ENCODE measurements at regions not wholly inside any gene's neighbourhood (a gene's known extent, or its start where the extent isn't known, plus 50 kb on each side); places are given as distances from the start of the nearest gene placed in this dataset.

DNA sequence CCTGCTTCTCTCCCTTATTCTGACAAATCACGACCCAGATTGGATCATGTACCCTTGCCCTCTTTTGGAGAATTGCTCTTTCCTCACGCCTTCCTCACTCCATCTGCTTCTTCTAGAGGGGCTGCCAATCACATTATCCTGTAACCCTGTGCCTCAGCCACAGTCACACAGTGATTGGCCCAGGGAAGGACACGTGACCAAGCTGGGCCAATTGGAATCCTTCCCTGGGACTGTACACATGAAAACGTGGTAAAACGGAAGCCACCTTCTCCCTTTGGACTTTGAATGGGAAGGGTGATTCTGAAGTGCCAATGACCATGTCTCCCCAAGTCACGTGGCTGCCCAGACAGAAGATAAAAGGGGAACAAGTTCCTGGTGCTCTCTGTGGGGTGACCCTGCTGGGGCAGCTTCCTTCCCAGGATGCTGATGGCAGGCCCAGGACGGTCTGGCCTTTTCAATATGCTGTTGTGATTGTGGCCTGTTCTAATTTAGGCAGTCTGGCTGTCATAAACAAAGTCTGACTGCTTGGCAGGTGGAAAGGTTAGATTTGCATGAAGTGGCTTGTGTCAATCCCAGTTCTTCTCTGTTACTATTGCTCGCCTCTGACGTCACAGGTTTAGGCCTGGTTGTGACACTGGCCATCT lies 92.9 kb downstream of the UBIAD1 start:
- H3K27ac ChIP-seq, result no peak overlapping the region
- no peak overlapping the region for H3K4me3 ChIP-seq (ENCODE audit: low read depth, low read length)
- TF ChIP-seq, protein P1, sequence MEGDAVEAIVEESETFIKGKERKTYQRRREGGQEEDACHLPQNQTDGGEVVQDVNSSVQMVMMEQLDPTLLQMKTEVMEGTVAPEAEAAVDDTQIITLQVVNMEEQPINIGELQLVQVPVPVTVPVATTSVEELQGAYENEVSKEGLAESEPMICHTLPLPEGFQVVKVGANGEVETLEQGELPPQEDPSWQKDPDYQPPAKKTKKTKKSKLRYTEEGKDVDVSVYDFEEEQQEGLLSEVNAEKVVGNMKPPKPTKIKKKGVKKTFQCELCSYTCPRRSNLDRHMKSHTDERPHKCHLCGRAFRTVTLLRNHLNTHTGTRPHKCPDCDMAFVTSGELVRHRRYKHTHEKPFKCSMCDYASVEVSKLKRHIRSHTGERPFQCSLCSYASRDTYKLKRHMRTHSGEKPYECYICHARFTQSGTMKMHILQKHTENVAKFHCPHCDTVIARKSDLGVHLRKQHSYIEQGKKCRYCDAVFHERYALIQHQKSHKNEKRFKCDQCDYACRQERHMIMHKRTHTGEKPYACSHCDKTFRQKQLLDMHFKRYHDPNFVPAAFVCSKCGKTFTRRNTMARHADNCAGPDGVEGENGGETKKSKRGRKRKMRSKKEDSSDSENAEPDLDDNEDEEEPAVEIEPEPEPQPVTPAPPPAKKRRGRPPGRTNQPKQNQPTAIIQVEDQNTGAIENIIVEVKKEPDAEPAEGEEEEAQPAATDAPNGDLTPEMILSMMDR (IDR thresholded peaks at IDR 0.05; ENCODE audit: low read depth, low read length, missing control alignments), result no peak
- no peaks in the 10 kb centered on the region for H3K27me3 ChIP-seq (replicated peaks)
- in situ Hi-C loops (cut with HindIII; ENCODE audit: low pct_ligation_motif_present, low sequenced_read_pairs), result no loop called here
- H3K36me3 ChIP-seq (replicated peaks), result no peaks in the 10 kb centered on the region
- no peak for DNase-seq

DNA sequence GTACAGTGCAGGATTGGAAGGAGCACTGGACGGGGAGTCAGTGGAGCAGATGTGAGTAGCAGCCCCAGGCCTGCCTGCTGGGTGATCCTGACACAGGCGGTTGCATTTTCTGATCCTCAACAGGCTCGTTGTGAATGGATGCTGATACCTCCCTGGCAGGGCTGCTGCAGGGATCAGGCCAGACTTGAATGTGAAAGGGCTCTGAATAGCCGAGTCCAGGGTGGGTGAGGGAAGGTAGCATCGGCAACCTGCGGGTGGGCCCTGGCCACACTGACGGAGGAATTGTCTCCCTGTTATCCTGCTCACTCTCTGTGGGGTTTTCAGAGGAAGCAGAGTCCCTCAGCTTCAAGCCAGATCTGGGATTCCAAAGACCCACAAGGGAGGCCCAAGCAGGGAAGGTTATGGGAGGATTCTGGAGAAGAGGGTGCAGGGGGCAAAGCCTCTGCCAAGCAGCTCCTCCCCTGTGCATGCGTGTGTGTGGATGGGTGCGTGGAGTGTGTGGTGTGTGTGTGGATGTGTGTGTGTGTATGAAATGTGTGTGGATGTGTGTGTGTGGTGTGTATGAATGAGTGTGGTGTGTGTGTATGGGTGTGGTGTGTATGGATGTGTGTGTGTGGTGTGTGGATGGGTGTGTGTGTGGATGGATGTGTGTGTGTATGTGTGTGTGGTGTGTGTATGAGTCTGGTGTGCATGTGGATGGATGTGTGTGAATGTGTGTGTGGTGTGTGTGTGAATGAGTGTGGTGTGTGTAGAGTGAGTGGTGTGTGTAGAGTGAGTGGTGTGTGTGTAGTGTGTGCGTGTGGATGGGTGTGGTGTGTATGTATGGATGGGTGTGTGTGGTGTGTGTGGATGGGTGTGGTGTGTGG lies 100.3 kb downstream of the UBIAD1 start:
- Histone ChIP-seq H3K27ac (no peak overlapping the region), H3K27me3 (replicated peaks) (no peaks in the 10 kb centered on the region), H3K4me3 (ENCODE audit: low read depth, low read length) (no peak overlapping the region), H3K36me3 (replicated peaks) (no peaks in the 10 kb centered on the region)
- TF ChIP-seq, protein P1 (IDR thresholded peaks at IDR 0.05; ENCODE audit: low read depth, low read length, missing control alignments), result no peak
- DNase-seq, result no peak
- in situ Hi-C loops (cut with HindIII; ENCODE audit: low pct_ligation_motif_present, low sequenced_read_pairs), result no loop called here

- no peak overlapping the region for H3K4me3 ChIP-seq (ENCODE audit: low read depth, low read length)
- TF ChIP-seq, protein P1 (IDR thresholded peaks at IDR 0.05; ENCODE audit: low read depth, low read length, missing control alignments), result no peak
- no peak overlapping the region for H3K27ac ChIP-seq
- no peaks in the 10 kb centered on the region for H3K36me3 ChIP-seq (replicated peaks)
- in situ Hi-C loops (cut with HindIII; ENCODE audit: low pct_ligation_motif_present, low sequenced_read_pairs), result no loop called here
- no peaks in the 10 kb centered on the region for H3K27me3 ChIP-seq (replicated peaks)
- no peak for DNase-seq
Measured at GRCh38 chr1:11373895-11374747, 101.1 kb downstream of the UBIAD1 start.

DNA sequence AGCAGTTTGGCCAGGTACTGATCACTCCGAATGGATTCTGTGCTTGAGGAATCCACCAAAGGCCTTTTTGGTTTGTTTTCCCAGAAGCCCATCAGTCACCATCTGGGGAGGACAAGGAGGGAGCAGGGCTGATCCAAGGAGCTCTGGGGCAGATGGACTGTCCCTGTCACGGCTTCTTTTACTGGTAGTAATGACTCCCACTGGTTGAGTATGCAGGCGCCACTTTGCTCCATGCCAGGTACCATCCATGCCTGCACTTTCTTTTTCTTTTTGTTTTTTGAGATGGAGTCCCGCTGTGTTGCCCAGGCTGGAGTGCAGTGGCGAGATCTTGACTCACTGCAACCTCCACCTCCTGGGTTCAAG lies 101.7 kb downstream of the UBIAD1 start:
- H3K27me3 ChIP-seq (replicated peaks), result no peaks in the 10 kb centered on the region
- DNase-seq, result no peak
- no peaks in the 10 kb centered on the region for H3K36me3 ChIP-seq (replicated peaks)
- TF ChIP-seq, protein P1 (IDR thresholded peaks at IDR 0.05; ENCODE audit: low read depth, low read length, missing control alignments), result no peak
- in situ Hi-C loops (cut with HindIII; ENCODE audit: low pct_ligation_motif_present, low sequenced_read_pairs), result no loop called here
- H3K27ac ChIP-seq, result no peak overlapping the region
- no peak overlapping the region for H3K4me3 ChIP-seq (ENCODE audit: low read depth, low read length)

- in situ Hi-C loops (cut with HindIII; ENCODE audit: low pct_ligation_motif_present, low sequenced_read_pairs), result no loop called here
- H3K27me3 ChIP-seq (replicated peaks), result no peaks in the 10 kb centered on the region
- no peak overlapping the region for H3K4me3 ChIP-seq (ENCODE audit: low read depth, low read length)
- TF ChIP-seq, protein P1 (IDR thresholded peaks at IDR 0.05; ENCODE audit: low read depth, low read length, missing control alignments), result no peak
- no peak overlapping the region for H3K27ac ChIP-seq
- DNase-seq, result no peak
- H3K36me3 ChIP-seq (replicated peaks), result no peaks in the 10 kb centered on the region
Measured at GRCh38 chr1:11377001-11377583, 101.9 kb upstream of the DISP3 start.
